GM21717 (cell line): ENCODE measurements at regions not wholly inside any gene's neighbourhood (a gene's known extent, or its start where the extent isn't known, plus 50 kb on each side); places are given as distances from the start of the nearest gene placed in this dataset.
"Not testable (repeated sequence)": the region's sequence is repeated elsewhere in the genome, so short reads cannot be mapped to it uniquely, and the experiment has no call there.

ENCODE experiments used
- ATAC-seq: cut with Tn5 transposase; IDR thresholded peaks from one replicate; pipeline ENCODE4 v1.9.1; 2021; ENCODE audit warnings: mild to moderate bottlenecking, moderate library complexity; ENCODE audit not compliant: unreplicated experiment

DNA sequence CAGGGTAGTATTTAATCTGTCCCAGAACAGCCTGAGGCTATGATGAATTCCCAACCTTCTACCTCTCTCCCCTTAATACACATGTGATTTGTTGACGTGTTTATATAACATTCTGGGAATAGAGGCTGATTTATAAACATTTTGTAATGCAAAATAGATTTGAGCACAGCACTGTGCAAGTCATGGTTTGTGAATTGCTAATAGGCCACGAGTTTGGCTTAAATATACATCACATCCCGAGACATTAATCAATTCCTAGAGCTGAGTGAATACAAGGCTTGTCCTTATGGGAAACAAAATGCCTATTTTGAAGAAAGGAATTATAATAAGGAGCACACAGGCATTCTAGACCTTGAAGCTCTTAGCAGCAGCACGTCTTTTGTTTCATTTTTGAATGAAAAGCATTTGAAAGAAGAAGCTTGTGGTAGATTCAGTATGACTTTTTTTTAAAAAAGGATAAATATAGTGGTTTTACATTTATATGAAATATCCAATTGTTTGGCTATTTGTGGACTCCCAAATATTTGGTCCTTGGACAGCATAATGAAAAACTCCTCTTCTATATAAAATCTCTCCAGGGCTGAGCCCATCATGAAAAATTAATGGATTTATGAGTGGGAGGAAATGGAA, 116.4 kb downstream of the SLC17A6 start:
- no peak for ATAC-seq

DNA sequence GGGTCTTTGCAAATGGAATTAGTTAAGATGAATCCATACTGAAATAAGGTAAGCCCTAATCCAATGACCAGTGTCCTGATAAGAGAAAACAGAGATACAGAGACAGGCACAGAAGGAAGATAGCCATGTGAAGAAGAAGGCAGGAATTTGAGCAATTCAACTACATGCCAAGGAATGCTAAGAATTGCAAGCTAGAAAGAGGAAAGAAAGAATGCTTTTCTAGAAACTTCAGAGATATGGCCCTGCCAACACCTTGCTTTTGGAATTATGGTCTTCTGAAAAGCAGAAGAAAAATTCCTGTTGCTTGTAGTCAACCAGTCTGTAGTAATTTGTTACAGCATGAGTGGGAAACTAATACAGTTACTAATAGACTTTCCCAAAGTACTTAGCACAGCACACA, 111.3 kb downstream of the SLC17A6 start:
- no peak for ATAC-seq

DNA sequence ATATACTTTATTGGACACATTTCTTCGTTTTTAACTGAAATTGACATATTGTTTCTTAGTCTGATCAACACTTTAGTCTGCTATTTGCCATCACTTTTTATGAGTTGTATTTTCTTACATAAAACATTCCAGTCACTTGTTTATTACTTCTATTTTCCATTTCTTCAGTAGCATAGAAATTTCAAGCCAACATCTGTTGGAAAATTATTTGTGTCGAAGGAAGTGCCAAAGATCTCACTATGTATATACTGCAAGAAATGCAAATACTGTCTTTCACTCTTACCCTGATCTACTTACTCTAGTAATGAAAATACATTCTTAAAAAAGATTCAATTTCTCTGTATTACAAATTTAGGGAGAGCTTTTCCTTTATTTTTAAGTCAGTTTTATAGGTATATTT, 105.9 kb downstream of the SLC17A6 start:
- ATAC-seq: no peak

DNA sequence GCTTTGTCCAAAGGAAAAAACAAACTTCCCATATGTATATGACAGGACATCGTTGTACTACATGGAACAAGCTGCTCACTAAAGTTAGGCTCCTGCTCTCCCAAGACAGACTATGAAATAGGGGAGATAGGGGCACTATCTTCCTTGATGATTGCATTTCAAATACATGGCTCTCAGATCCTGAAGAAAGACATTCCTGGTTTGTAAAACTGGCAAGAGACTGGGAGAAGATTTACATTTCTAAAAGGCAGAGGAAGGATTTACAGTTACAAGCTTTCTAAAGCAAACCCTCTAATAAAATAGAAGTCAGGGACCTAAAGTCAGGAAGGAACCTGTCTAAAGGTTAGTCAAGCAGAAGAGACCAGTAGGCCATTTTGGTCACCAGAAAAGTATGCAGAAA, 103.7 kb downstream of the SLC17A6 start:
- ATAC-seq: no peak

- ATAC-seq: not testable (repeated sequence)
Observed at GRCh38 chr11:22435582-22435981, 97.4 kb downstream of the SLC17A6 start.

DNA sequence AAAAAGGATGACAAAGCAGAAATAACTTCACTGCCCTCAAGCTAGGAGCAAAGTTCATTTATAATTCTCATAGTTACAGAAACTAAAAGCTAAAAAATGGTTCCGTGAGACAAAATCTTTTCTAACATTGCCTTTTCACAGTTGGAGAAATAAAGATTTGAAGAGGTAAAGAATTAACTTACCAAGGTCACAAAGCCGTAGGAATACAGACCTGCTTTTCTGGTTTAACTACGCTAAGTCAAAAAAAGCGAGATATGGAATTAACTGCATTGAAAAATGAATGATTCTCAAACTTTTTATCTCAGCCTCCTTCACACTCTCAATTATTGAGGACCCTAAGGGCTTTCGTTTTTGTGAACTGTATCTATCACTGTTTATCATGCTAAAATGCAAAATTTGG, 95.3 kb downstream of the SLC17A6 start:
- no peak for ATAC-seq

GRCh38 chr11:22433094-22433455, 94.9 kb downstream of the SLC17A6 start:
- ATAC-seq: no peak

DNA sequence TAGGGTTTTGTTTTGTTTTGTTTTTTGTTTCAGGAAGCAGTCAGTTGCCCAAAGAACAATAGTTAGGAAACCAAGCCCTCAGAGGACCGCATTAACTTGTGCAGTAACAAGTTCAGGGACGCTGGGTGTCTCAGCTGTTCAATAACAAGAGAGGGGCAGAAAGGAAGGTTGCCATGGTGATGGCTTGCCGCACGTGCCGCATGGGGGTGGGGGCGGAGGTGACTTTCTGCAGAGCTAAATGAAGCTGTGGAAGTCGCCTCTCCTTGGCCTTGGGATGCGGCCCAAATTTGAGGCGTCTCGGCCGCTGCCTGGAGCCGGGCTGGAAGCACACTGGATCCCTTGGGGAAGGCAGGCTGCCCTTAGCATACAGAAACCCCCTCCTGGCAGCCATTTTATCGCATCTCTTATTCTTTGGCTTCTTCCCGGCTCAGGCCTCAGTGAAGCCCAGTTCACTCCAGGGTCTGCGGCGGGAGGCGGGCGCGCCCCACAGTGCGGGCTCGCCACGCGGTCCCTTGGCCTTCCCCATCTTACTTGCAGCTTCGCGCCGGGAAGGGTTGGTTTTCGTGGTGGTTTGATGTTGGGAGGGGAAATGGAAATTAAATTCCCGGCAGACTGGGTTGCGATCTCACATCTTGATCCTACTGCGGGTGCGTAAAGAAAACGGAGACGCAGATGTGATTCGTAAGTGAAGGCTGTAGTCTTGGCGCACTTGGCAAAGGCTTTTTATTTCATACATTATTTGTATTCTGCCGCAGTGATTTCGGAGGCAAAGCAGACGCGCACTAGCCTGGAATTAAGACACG, 94.3 kb downstream of the SLC17A6 start:
- no peak for ATAC-seq

DNA sequence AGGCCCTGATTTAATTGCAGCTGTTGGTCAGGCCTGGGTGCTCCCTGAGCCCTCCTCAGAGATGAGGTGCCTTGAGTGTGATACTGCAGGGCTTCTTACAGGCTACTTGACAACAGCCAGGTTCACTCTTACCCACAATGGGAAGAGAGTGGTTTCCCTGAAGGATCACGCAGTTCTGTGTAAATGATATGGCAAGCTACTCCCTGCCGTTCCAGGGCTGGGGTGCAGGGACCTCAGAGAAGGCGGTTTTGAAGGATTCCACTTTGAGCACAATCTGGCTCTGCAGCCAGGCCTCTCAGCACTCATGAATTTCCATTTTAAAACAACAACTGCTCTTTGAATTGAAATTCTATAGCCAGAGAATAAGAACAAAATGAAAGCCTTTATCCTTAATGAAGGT, 92.9 kb downstream of the SLC17A6 start:
- ATAC-seq: no peak

- ATAC-seq: no peak
Observed at GRCh38 chr11:22430639-22431038, 92.5 kb downstream of the SLC17A6 start.

DNA sequence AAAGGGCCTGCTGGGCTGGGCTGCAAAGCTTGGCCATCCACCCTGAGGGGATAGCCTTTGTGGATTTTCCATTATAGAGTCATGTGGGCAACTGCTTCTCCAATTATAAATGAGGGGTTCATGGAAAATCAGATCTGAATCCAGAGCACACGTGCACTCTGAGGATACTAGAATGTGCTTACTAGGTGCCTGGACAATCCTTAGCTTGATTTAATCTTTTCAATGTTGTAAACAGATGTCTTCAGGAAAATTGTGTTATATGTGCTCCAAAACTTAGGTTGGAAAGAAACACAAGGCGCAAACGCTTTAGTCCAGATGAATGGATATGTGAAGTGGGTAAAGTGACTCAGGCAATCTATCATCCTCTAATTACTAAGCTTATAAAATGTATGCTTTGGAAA, 92.0 kb downstream of the SLC17A6 start:
- no peak for ATAC-seq
